ENCODE measurements at regions not wholly inside any gene's neighbourhood (a gene's known extent, or its start where the extent isn't known, plus 50 kb on each side); places are given as distances from the start of the nearest gene placed in this dataset.

- no peak for TF ChIP-seq PKNOX1 (IDR thresholded peaks at IDR 0.05)
- TF ChIP-seq FOXM1 (IDR thresholded peaks at IDR 0.05; ENCODE audit: borderline replicate concordance), result no peak
- no peak for TF ChIP-seq BHLHE40 (IDR thresholded peaks at IDR 0.05; ENCODE audit: borderline replicate concordance)
- TF ChIP-seq HDGF (IDR thresholded peaks at IDR 0.05; ENCODE audit: borderline replicate concordance), result no peak
- TF ChIP-seq FOXK2 (IDR thresholded peaks at IDR 0.05), result no peak
Measured at GRCh38 chr17:13909901-13910519, 159.3 kb upstream of the COX10 start.
